ENCODE measurements at regions not wholly inside any gene's neighbourhood (a gene's known extent, or its start where the extent isn't known, plus 50 kb on each side); places are given as distances from the start of the nearest gene placed in this dataset.

GRCh38 chr16:75983741-75984381 is 257.6 kb upstream of the CPHXL start:
- Histone ChIP-seq H3K27me3 (ENCODE audit: control insufficient read depth, insufficient read depth, low read length) (0 out of 2 replicates have a peak, but pooled peaks cover 5% of the 10 kb centered on the region), H3K27ac (ENCODE audit: low read depth, low read length) (peak overlapping the region; percentile 1), H3K9me3 (ENCODE audit: control insufficient read depth, insufficient read depth, low read length) (peaks cover 3% of the 10 kb centered on the region; the same call in 1 of the 2 replicates), H3K4me1 (ENCODE audit: control insufficient read depth, insufficient read depth, low read length) (peaks cover 16% of the 10 kb centered on the region), H3K4me3 (ENCODE audit: low read depth, low read length) (peak overlapping the region; percentile 5; the same call in 1 of the 2 replicates), H3K9ac (ENCODE audit: low read depth, low read length) (no peak overlapping the region), H3K36me3 (ENCODE audit: control insufficient read depth, insufficient read depth, low read length) (no peaks in the 10 kb centered on the region)

GRCh38 chr16:75987323-75987722 is 261.0 kb upstream of the CPHXL start:
- peaks cover 16% of the 10 kb centered on the region for H3K4me1 ChIP-seq (ENCODE audit: control insufficient read depth, insufficient read depth, low read length)
- peaks cover 3% of the 10 kb centered on the region; the same call in 1 of the 2 replicates for H3K9me3 ChIP-seq (ENCODE audit: control insufficient read depth, insufficient read depth, low read length)
- 0 out of 2 replicates have a peak, but pooled peaks cover 5% of the 10 kb centered on the region for H3K27me3 ChIP-seq (ENCODE audit: control insufficient read depth, insufficient read depth, low read length)
- H3K4me3 ChIP-seq (ENCODE audit: low read depth, low read length) = no peak overlapping the region
- H3K36me3 ChIP-seq (ENCODE audit: control insufficient read depth, insufficient read depth, low read length) = no peaks in the 10 kb centered on the region
- H3K27ac ChIP-seq (ENCODE audit: low read depth, low read length) = no peak overlapping the region
- H3K9ac ChIP-seq (ENCODE audit: low read depth, low read length) = no peak overlapping the region

- H3K27ac ChIP-seq (ENCODE audit: low read depth, low read length) = no peak overlapping the region
Measured at GRCh38 chr16:75996491-75996890, 270.2 kb upstream of the CPHXL start.

GRCh38 chr16:75997606-75998005 is 271.3 kb upstream of the CPHXL start:
- Histone ChIP-seq H3K4me1 (ENCODE audit: control insufficient read depth, insufficient read depth, low read length) (no peaks in the 10 kb centered on the region), H3K36me3 (ENCODE audit: control insufficient read depth, insufficient read depth, low read length) (no peaks in the 10 kb centered on the region), H3K27me3 (ENCODE audit: control insufficient read depth, insufficient read depth, low read length) (no peaks in the 10 kb centered on the region), H3K9me3 (ENCODE audit: control insufficient read depth, insufficient read depth, low read length) (no peaks in the 10 kb centered on the region), H3K9ac (ENCODE audit: low read depth, low read length) (no peak overlapping the region), H3K27ac (ENCODE audit: low read depth, low read length) (no peak overlapping the region), H3K4me3 (ENCODE audit: low read depth, low read length) (no peak overlapping the region)

More at GRCh38 chr16:75996491-75996890, 270.2 kb upstream of the CPHXL start:
- no peak overlapping the region for H3K4me3 ChIP-seq (ENCODE audit: low read depth, low read length)
- H3K9me3 ChIP-seq (ENCODE audit: control insufficient read depth, insufficient read depth, low read length) = no peaks in the 10 kb centered on the region
- H3K9ac ChIP-seq (ENCODE audit: low read depth, low read length) = no peak overlapping the region
- no peaks in the 10 kb centered on the region for H3K27me3 ChIP-seq (ENCODE audit: control insufficient read depth, insufficient read depth, low read length)
- no peaks in the 10 kb centered on the region for H3K4me1 ChIP-seq (ENCODE audit: control insufficient read depth, insufficient read depth, low read length)
- no peaks in the 10 kb centered on the region for H3K36me3 ChIP-seq (ENCODE audit: control insufficient read depth, insufficient read depth, low read length)

- Histone ChIP-seq H3K9me3 (ENCODE audit: control insufficient read depth, insufficient read depth, low read length) (no peaks in the 10 kb centered on the region), H3K4me1 (ENCODE audit: control insufficient read depth, insufficient read depth, low read length) (no peaks in the 10 kb centered on the region), H3K36me3 (ENCODE audit: control insufficient read depth, insufficient read depth, low read length) (no peaks in the 10 kb centered on the region), H3K4me3 (ENCODE audit: low read depth, low read length) (no peak overlapping the region), H3K27ac (ENCODE audit: low read depth, low read length) (no peak overlapping the region), H3K9ac (ENCODE audit: low read depth, low read length) (no peak overlapping the region), H3K27me3 (ENCODE audit: control insufficient read depth, insufficient read depth, low read length) (no peaks in the 10 kb centered on the region)
Measured at GRCh38 chr16:76007645-76008044, 269.6 kb upstream of the CNTNAP4 start.

GRCh38 chr16:76023835-76024234 is 253.4 kb upstream of the CNTNAP4 start:
- no peak overlapping the region for H3K27ac ChIP-seq (ENCODE audit: low read depth, low read length)
- no peaks in the 10 kb centered on the region for H3K36me3 ChIP-seq (ENCODE audit: control insufficient read depth, insufficient read depth, low read length)
- no peak overlapping the region for H3K9ac ChIP-seq (ENCODE audit: low read depth, low read length)
- no peaks in the 10 kb centered on the region for H3K27me3 ChIP-seq (ENCODE audit: control insufficient read depth, insufficient read depth, low read length)
- H3K4me1 ChIP-seq (ENCODE audit: control insufficient read depth, insufficient read depth, low read length) = no peaks in the 10 kb centered on the region
- H3K4me3 ChIP-seq (ENCODE audit: low read depth, low read length) = no peak overlapping the region
- peaks cover 3% of the 10 kb centered on the region; the same call in 1 of the 2 replicates for H3K9me3 ChIP-seq (ENCODE audit: control insufficient read depth, insufficient read depth, low read length)

GRCh38 chr16:76035689-76036088 is 241.5 kb upstream of the CNTNAP4 start:
- no peak overlapping the region for H3K4me3 ChIP-seq (ENCODE audit: low read depth, low read length)
- no peaks in the 10 kb centered on the region for H3K4me1 ChIP-seq (ENCODE audit: control insufficient read depth, insufficient read depth, low read length)
- no peak overlapping the region for H3K27ac ChIP-seq (ENCODE audit: low read depth, low read length)
- no peak overlapping the region for H3K9ac ChIP-seq (ENCODE audit: low read depth, low read length)
- H3K27me3 ChIP-seq (ENCODE audit: control insufficient read depth, insufficient read depth, low read length) = no peaks in the 10 kb centered on the region
- H3K9me3 ChIP-seq (ENCODE audit: control insufficient read depth, insufficient read depth, low read length) = peaks cover 76% of the 10 kb centered on the region
- no peaks in the 10 kb centered on the region for H3K36me3 ChIP-seq (ENCODE audit: control insufficient read depth, insufficient read depth, low read length)

GRCh38 chr16:76038097-76038496 is 239.1 kb upstream of the CNTNAP4 start:
- Histone ChIP-seq H3K9me3 (ENCODE audit: control insufficient read depth, insufficient read depth, low read length) (peaks cover 58% of the 10 kb centered on the region), H3K27ac (ENCODE audit: low read depth, low read length) (no peak overlapping the region), H3K4me1 (ENCODE audit: control insufficient read depth, insufficient read depth, low read length) (no peaks in the 10 kb centered on the region), H3K9ac (ENCODE audit: low read depth, low read length) (no peak overlapping the region), H3K36me3 (ENCODE audit: control insufficient read depth, insufficient read depth, low read length) (no peaks in the 10 kb centered on the region), H3K27me3 (ENCODE audit: control insufficient read depth, insufficient read depth, low read length) (no peaks in the 10 kb centered on the region), H3K4me3 (ENCODE audit: low read depth, low read length) (no peak overlapping the region)

GRCh38 chr16:76052725-76053124 is 224.5 kb upstream of the CNTNAP4 start:
- Histone ChIP-seq H3K36me3 (ENCODE audit: control insufficient read depth, insufficient read depth, low read length) (no peaks in the 10 kb centered on the region), H3K4me1 (ENCODE audit: control insufficient read depth, insufficient read depth, low read length) (no peaks in the 10 kb centered on the region), H3K9ac (ENCODE audit: low read depth, low read length) (no peak overlapping the region), H3K9me3 (ENCODE audit: control insufficient read depth, insufficient read depth, low read length) (no peaks in the 10 kb centered on the region), H3K27me3 (ENCODE audit: control insufficient read depth, insufficient read depth, low read length) (no peaks in the 10 kb centered on the region), H3K4me3 (ENCODE audit: low read depth, low read length) (no peak overlapping the region), H3K27ac (ENCODE audit: low read depth, low read length) (no peak overlapping the region)

- H3K9ac ChIP-seq (ENCODE audit: low read depth, low read length) = no peak overlapping the region
- no peaks in the 10 kb centered on the region for H3K27me3 ChIP-seq (ENCODE audit: control insufficient read depth, insufficient read depth, low read length)
- H3K27ac ChIP-seq (ENCODE audit: low read depth, low read length) = no peak overlapping the region
- H3K4me1 ChIP-seq (ENCODE audit: control insufficient read depth, insufficient read depth, low read length) = peaks cover 8% of the 10 kb centered on the region
- no peaks in the 10 kb centered on the region for H3K36me3 ChIP-seq (ENCODE audit: control insufficient read depth, insufficient read depth, low read length)
- H3K4me3 ChIP-seq (ENCODE audit: low read depth, low read length) = no peak overlapping the region
- H3K9me3 ChIP-seq (ENCODE audit: control insufficient read depth, insufficient read depth, low read length) = no peaks in the 10 kb centered on the region
Measured at GRCh38 chr16:76059186-76059585, 218.0 kb upstream of the CNTNAP4 start.

- Histone ChIP-seq H3K27ac (ENCODE audit: low read depth, low read length) (no peak overlapping the region), H3K36me3 (ENCODE audit: control insufficient read depth, insufficient read depth, low read length) (no peaks in the 10 kb centered on the region), H3K9me3 (ENCODE audit: control insufficient read depth, insufficient read depth, low read length) (no peaks in the 10 kb centered on the region), H3K4me3 (ENCODE audit: low read depth, low read length) (no peak overlapping the region), H3K4me1 (ENCODE audit: control insufficient read depth, insufficient read depth, low read length) (peaks cover 8% of the 10 kb centered on the region), H3K27me3 (ENCODE audit: control insufficient read depth, insufficient read depth, low read length) (no peaks in the 10 kb centered on the region), H3K9ac (ENCODE audit: low read depth, low read length) (no peak overlapping the region)
Measured at GRCh38 chr16:76059701-76060100, 217.5 kb upstream of the CNTNAP4 start.

Measured in HUES48 (cell line).